GM23338 (cell line): ENCODE measurements at regions not wholly inside any gene's neighbourhood (a gene's known extent, or its start where the extent isn't known, plus 50 kb on each side); places are given as distances from the start of the nearest gene placed in this dataset.

ENCODE experiments used
- ATAC-seq: fragments of 200-7000 bp; cut with Tn5 transposase; 3 replicates; pipeline ENCODE4 v1.9.1; 2020
- DNase-seq: peaks from one replicate; pipeline ENCODE4 v3.0.0-alpha.2; 2015; ENCODE audit warnings: low spot score
- H2AFZ ChIP-seq: fragments of 200-600 bp; sonication (generic); 2 replicates; pipeline ENCODE4 v1.8.0; 2016; ENCODE audit warnings: antibody characterized with exemption, mild to moderate bottlenecking, moderate library complexity
- H3F3A ChIP-seq: fragments of 200-600 bp; sonication (generic); replicated peaks from 2 replicates; pipeline ENCODE4 v1.8.0; 2017; ENCODE audit warnings: antibody characterized with exemption, mixed run types, low read depth
- H3K27ac ChIP-seq: fragments of 200-600 bp; sonication (generic); 2 replicates; pipeline ENCODE4 v1.6.1; 2016; ENCODE audit warnings: low read depth
- H3K27me3 ChIP-seq: fragments of 200-600 bp; sonication (generic); 2 replicates; pipeline ENCODE4 v1.8.0; 2016; ENCODE audit warnings: mild to moderate bottlenecking, mixed run types, moderate library complexity; ENCODE audit not compliant: insufficient read depth
- H3K36me3 ChIP-seq: fragments of 200-600 bp; sonication (generic); 2 replicates; pipeline ENCODE4 v1.8.0; 2016; ENCODE audit warnings: mild to moderate bottlenecking; ENCODE audit not compliant: insufficient read depth
- H3K4me1 ChIP-seq: fragments of 200-600 bp; sonication (generic); 2 replicates; pipeline ENCODE4 v1.8.0; 2016; ENCODE audit warnings: mild to moderate bottlenecking, moderate library complexity; ENCODE audit not compliant: insufficient read depth
- H3K4me2 ChIP-seq: fragments of 200-600 bp; sonication (generic); 2 replicates; pipeline ENCODE4 v1.7.1; 2017; ENCODE audit warnings: mixed run types
- H3K4me3 ChIP-seq: fragments of 200-600 bp; sonication (generic); 2 replicates; pipeline ENCODE4 v1.6.1; 2016; ENCODE audit warnings: mixed run types
- H3K79me2 ChIP-seq: fragments of 200-600 bp; sonication (generic); replicated peaks from 2 replicates; pipeline ENCODE4 v1.8.0; 2017; ENCODE audit warnings: mild to moderate bottlenecking; ENCODE audit not compliant: insufficient read depth
- H3K9me2 ChIP-seq: fragments of 200-600 bp; sonication (generic); 2 replicates; pipeline ENCODE4 v1.8.0; 2017; ENCODE audit not compliant: insufficient read depth
- H4K20me1 ChIP-seq: fragments of 200-600 bp; sonication (generic); replicated peaks from 2 replicates; pipeline ENCODE4 v1.8.0; 2017; ENCODE audit warnings: mild to moderate bottlenecking; ENCODE audit not compliant: insufficient read depth
- H3K27ac Mint-ChIP-seq: 2 replicates; pipeline ENCODE4 v1.8.0; 2020; ENCODE audit warnings: inconsistent platforms, mild to moderate bottlenecking, moderate library complexity, mixed read lengths
- H3K27me3 Mint-ChIP-seq: 3 replicates; pipeline ENCODE4 v1.8.0; 2022; ENCODE audit warnings: low read depth, mild to moderate bottlenecking, moderate library complexity, mixed read lengths, inconsistent platforms; ENCODE audit not compliant: insufficient read depth, poor library complexity
- H3K36me3 Mint-ChIP-seq: 3 replicates; pipeline ENCODE4 v1.8.0; 2021; ENCODE audit warnings: low read depth, mild to moderate bottlenecking, inconsistent platforms, moderate library complexity, mixed read lengths
- H3K4me1 Mint-ChIP-seq: 3 replicates; pipeline ENCODE4 v1.8.0; 2020; ENCODE audit warnings: mild to moderate bottlenecking, inconsistent platforms, mixed read lengths
- H3K4me3 Mint-ChIP-seq: 3 replicates; pipeline ENCODE4 v1.8.0; 2021; ENCODE audit warnings: moderate library complexity, mild to moderate bottlenecking, inconsistent platforms, mixed read lengths
- H3K9me3 Mint-ChIP-seq: 3 replicates; pipeline ENCODE4 v1.8.0; 2020; ENCODE audit warnings: moderate library complexity, mild to moderate bottlenecking, inconsistent platforms, mixed read lengths
- CREB1 ChIP-seq: fragments of 250-450 bp; sonication (Bioruptor Pico); IDR thresholded peaks from 2 replicates; pipeline ENCODE4 v1.5.0; 2020; ENCODE audit warnings: low read depth, mild to moderate bottlenecking, moderate library complexity
- EZH2 ChIP-seq: fragments of 200-600 bp; sonication (generic); IDR thresholded peaks from one replicate; pipeline ENCODE4 v1.8.0; 2017; ENCODE audit warnings: antibody characterized with exemption, mild to moderate bottlenecking, low read depth; ENCODE audit not compliant: unreplicated experiment
- EZH2phosphoT487 ChIP-seq: fragments of 200-600 bp; sonication (generic); IDR thresholded peaks from one replicate; pipeline ENCODE4 v1.8.1; 2018; ENCODE audit warnings: antibody characterized with exemption; ENCODE audit not compliant: unreplicated experiment
- JUNB ChIP-seq: IDR thresholded peaks from one replicate; pipeline ENCODE4 v1.6.1; 2016; ENCODE audit warnings: antibody characterized with exemption; ENCODE audit not compliant: unreplicated experiment
- NANOG ChIP-seq: IDR thresholded peaks from 2 replicates; pipeline ENCODE4 v1.6.1; 2016; ENCODE audit warnings: antibody characterized with exemption, borderline replicate concordance
- POLR2AphosphoS5 ChIP-seq: IDR thresholded peaks from 2 replicates; pipeline ENCODE4 v1.6.1; 2016; ENCODE audit warnings: antibody characterized with exemption, low read depth
- REST ChIP-seq: IDR thresholded peaks from one replicate; pipeline ENCODE4 v1.6.1; 2018; ENCODE audit warnings: antibody characterized with exemption; ENCODE audit not compliant: unreplicated experiment
- STAT1 ChIP-seq: IDR thresholded peaks from one replicate; pipeline ENCODE4 v1.6.1; 2016; ENCODE audit warnings: antibody characterized with exemption; ENCODE audit not compliant: unreplicated experiment
- ZNF114 ChIP-seq: fragments of 250-450 bp; sonication (Bioruptor Pico); IDR thresholded peaks from 2 replicates; pipeline ENCODE4 v1.5.0; 2020; ENCODE audit warnings: mild to moderate bottlenecking, moderate library complexity
- ZNF331 ChIP-seq: fragments of 250-450 bp; sonication (Bioruptor Pico); IDR thresholded peaks from 2 replicates; pipeline ENCODE4 v1.5.0; 2020; ENCODE audit warnings: low read depth, mild to moderate bottlenecking, moderate library complexity
- TF ChIP-seq, protein P1 (sequence below), 2 experiments: fragments of 200-600 bp in 1 of 2; sonication (generic) in 1 of 2; conservative IDR thresholded peaks; 2 replicates each; pipeline versions ENCODE4 v1.5.1 to v1.6.1; 2016 to 2017; ENCODE audit warnings: antibody characterized with exemption in 2 of 2, low read depth in 2 of 2, mild to moderate bottlenecking in 2 of 2, moderate library complexity in 1 of 2
- TF ChIP-seq, protein P2 (sequence below): fragments of 250-450 bp; sonication (Bioruptor Pico); IDR thresholded peaks from 2 replicates; pipeline ENCODE4 v1.5.0; 2020; ENCODE audit warnings: mild to moderate bottlenecking, moderate library complexity
- TF ChIP-seq, protein P3 (sequence below): IDR thresholded peaks from 2 replicates; pipeline ENCODE4 v1.6.1; 2016; ENCODE audit warnings: antibody characterized with exemption

DNA sequence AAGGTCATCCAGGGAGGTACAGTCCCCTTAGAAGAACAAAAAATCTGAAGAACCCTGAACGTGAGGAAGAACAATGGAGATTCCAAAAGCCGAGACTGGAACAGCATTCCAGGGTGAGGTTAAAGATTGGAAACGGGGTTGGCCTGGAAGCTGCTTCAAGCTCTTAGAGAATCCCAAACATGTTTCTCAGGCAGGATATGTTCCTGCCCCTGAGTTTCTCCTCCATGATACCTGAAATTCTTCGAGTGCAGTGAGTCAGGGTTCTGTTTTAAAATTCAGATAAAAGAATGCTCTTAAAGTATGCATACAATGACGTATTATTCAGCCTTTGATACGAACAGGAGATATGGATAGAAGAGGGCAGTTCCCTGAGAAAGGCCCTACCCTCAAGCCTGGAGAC lies 293.1 kb downstream of the HS3ST3B1 start:
- Mint-ChIP-seq H3K27ac (no peak overlapping the region), H3K4me3 (no peak overlapping the region), H3K9me3 (no peaks in the 10 kb centered on the region), H3K27me3 (no peaks in the 10 kb centered on the region), H3K4me1 (peaks cover 5% of the 10 kb centered on the region; the same call in 1 of the 3 replicates), H3K36me3 (no peaks in the 10 kb centered on the region)
- H4K20me1 ChIP-seq: no peaks in the 10 kb centered on the region
- no peaks in the 10 kb centered on the region; the same call in 1 of the 2 replicates for H3K9me2 ChIP-seq
- no peak for TF ChIP-seq JUNB
- TF ChIP-seq, protein P1, sequence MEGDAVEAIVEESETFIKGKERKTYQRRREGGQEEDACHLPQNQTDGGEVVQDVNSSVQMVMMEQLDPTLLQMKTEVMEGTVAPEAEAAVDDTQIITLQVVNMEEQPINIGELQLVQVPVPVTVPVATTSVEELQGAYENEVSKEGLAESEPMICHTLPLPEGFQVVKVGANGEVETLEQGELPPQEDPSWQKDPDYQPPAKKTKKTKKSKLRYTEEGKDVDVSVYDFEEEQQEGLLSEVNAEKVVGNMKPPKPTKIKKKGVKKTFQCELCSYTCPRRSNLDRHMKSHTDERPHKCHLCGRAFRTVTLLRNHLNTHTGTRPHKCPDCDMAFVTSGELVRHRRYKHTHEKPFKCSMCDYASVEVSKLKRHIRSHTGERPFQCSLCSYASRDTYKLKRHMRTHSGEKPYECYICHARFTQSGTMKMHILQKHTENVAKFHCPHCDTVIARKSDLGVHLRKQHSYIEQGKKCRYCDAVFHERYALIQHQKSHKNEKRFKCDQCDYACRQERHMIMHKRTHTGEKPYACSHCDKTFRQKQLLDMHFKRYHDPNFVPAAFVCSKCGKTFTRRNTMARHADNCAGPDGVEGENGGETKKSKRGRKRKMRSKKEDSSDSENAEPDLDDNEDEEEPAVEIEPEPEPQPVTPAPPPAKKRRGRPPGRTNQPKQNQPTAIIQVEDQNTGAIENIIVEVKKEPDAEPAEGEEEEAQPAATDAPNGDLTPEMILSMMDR (conservative IDR thresholded peaks at IDR 0.05; ENCODE audit: low read depth in 2 of 2): no peak
- TF ChIP-seq REST: no peak
- TF ChIP-seq ZNF114 (CRISPR knock-in tag): no peak
- TF ChIP-seq POLR2AphosphoS5: no peak
- TF ChIP-seq, protein P2, sequence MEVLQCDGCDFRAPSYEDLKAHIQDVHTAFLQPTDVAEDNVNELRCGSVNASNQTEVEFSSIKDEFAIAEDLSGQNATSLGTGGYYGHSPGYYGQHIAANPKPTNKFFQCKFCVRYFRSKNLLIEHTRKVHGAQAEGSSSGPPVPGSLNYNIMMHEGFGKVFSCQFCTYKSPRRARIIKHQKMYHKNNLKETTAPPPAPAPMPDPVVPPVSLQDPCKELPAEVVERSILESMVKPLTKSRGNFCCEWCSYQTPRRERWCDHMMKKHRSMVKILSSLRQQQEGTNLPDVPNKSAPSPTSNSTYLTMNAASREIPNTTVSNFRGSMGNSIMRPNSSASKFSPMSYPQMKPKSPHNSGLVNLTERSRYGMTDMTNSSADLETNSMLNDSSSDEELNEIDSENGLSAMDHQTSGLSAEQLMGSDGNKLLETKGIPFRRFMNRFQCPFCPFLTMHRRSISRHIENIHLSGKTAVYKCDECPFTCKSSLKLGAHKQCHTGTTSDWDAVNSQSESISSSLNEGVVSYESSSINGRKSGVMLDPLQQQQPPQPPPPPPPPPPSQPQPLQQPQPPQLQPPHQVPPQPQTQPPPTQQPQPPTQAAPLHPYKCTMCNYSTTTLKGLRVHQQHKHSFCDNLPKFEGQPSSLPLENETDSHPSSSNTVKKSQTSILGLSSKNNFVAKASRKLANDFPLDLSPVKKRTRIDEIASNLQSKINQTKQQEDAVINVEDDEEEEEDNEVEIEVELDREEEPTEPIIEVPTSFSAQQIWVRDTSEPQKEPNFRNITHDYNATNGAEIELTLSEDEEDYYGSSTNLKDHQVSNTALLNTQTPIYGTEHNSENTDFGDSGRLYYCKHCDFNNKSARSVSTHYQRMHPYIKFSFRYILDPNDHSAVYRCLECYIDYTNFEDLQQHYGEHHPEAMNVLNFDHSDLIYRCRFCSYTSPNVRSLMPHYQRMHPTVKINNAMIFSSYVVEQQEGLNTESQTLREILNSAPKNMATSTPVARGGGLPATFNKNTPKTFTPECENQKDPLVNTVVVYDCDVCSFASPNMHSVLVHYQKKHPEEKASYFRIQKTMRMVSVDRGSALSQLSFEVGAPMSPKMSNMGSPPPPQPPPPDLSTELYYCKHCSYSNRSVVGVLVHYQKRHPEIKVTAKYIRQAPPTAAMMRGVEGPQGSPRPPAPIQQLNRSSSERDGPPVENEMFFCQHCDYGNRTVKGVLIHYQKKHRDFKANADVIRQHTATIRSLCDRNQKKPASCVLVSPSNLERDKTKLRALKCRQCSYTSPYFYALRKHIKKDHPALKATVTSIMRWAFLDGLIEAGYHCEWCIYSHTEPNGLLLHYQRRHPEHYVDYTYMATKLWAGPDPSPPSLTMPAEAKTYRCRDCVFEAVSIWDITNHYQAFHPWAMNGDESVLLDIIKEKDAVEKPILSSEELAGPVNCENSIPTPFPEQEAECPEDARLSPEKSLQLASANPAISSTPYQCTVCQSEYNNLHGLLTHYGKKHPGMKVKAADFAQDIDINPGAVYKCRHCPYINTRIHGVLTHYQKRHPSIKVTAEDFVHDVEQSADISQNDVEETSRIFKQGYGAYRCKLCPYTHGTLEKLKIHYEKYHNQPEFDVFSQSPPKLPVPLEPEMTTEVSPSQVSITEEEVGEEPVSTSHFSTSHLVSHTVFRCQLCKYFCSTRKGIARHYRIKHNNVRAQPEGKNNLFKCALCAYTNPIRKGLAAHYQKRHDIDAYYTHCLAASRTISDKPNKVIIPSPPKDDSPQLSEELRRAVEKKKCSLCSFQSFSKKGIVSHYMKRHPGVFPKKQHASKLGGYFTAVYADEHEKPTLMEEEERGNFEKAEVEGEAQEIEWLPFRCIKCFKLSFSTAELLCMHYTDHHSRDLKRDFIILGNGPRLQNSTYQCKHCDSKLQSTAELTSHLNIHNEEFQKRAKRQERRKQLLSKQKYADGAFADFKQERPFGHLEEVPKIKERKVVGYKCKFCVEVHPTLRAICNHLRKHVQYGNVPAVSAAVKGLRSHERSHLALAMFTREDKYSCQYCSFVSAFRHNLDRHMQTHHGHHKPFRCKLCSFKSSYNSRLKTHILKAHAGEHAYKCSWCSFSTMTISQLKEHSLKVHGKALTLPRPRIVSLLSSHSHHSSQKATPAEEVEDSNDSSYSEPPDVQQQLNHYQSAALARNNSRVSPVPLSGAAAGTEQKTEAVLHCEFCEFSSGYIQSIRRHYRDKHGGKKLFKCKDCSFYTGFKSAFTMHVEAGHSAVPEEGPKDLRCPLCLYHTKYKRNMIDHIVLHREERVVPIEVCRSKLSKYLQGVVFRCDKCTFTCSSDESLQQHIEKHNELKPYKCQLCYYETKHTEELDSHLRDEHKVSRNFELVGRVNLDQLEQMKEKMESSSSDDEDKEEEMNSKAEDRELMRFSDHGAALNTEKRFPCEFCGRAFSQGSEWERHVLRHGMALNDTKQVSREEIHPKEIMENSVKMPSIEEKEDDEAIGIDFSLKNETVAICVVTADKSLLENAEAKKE (CRISPR knock-in tag): no peak
- TF ChIP-seq EZH2phosphoT487: no peak
- no peak for TF ChIP-seq ZNF331 (CRISPR knock-in tag)
- TF ChIP-seq STAT1: no peak
- TF ChIP-seq NANOG: no peak
- TF ChIP-seq, protein P3, sequence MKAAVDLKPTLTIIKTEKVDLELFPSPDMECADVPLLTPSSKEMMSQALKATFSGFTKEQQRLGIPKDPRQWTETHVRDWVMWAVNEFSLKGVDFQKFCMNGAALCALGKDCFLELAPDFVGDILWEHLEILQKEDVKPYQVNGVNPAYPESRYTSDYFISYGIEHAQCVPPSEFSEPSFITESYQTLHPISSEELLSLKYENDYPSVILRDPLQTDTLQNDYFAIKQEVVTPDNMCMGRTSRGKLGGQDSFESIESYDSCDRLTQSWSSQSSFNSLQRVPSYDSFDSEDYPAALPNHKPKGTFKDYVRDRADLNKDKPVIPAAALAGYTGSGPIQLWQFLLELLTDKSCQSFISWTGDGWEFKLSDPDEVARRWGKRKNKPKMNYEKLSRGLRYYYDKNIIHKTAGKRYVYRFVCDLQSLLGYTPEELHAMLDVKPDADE: no peak
- TF ChIP-seq EZH2: no peak
- TF ChIP-seq CREB1 (CRISPR knock-in tag): no peak
- H3K4me1 ChIP-seq: no peaks in the 10 kb centered on the region
- H3K79me2 ChIP-seq: no peaks in the 10 kb centered on the region
- H2AFZ ChIP-seq: no peak overlapping the region; the same call in 1 of the 2 replicates
- H3K4me3 ChIP-seq: no peak overlapping the region
- ATAC-seq (no peak), DNase-seq (no peak)
- no peaks in the 10 kb centered on the region for H3K27me3 ChIP-seq
- no peaks in the 10 kb centered on the region for H3K36me3 ChIP-seq
- no peaks in the 10 kb centered on the region for H3F3A ChIP-seq
- no peak overlapping the region for H3K4me2 ChIP-seq
- H3K27ac ChIP-seq: no peak overlapping the region
